GM18907 (cell line): ENCODE measurements at regions not wholly inside any gene's neighbourhood (a gene's known extent, or its start where the extent isn't known, plus 50 kb on each side); places are given as distances from the start of the nearest gene placed in this dataset.

Experiments
- ATAC-seq: cut with Tn5 transposase; IDR thresholded peaks from one replicate; pipeline ENCODE4 v1.9.1; 2021; ENCODE audit warnings: mild to moderate bottlenecking, moderate library complexity; ENCODE audit not compliant: unreplicated experiment

- no peak for ATAC-seq
These were observed 50.5 kb upstream of the FBRSL1 start for GRCh38 chr12:132439333-132439904.

DNA sequence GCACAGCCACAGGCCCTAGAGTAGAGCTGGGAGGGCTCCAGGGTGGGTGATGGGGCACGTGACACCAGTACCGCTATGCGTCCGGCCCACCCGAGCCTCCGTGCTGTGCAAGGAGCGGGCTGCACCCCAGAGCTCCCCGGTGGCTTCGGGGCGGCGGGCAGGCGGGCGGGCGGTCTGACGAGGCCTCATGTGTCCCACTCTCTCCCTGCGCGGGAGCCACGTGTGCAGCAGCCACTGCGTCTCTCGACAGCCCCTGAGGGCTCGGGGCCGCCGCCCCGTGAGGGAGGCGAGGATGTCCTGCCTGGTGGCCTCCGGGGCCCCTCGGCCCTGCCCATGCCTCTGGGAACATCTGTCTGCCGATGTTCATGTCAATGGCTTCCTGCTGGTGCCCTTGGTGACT is 51.2 kb upstream of the FBRSL1 start:
- no peak for ATAC-seq

- no peak for ATAC-seq
These were observed 51.8 kb upstream of the FBRSL1 start for GRCh38 chr12:132437943-132438700.

- ATAC-seq = no peak
These were observed 52.6 kb upstream of the FBRSL1 start for GRCh38 chr12:132437252-132437932.

DNA sequence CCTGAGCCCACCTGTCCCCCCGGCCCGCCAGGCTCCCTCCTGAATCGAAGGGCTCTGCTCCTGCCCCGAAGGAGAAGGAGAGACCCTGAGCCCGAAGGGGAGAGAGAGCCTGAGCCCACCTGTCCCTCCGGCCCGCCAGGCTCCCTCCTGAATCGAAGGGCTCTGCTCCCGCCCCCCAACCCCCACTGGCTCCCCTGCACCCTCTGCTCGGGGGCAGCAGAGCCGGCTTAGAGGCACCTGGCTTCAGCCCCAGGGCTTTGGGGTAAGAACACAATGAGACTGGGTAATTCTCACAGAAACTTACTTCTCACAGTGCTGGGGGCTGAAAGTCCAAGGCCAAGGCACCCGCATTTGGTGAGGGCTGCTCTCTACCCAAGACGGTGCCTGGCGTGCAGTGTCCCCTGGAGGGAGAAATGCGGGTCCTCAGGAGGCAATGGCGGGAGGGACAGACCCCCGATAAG is 53.1 kb upstream of the FBRSL1 start:
- no peak for ATAC-seq

DNA sequence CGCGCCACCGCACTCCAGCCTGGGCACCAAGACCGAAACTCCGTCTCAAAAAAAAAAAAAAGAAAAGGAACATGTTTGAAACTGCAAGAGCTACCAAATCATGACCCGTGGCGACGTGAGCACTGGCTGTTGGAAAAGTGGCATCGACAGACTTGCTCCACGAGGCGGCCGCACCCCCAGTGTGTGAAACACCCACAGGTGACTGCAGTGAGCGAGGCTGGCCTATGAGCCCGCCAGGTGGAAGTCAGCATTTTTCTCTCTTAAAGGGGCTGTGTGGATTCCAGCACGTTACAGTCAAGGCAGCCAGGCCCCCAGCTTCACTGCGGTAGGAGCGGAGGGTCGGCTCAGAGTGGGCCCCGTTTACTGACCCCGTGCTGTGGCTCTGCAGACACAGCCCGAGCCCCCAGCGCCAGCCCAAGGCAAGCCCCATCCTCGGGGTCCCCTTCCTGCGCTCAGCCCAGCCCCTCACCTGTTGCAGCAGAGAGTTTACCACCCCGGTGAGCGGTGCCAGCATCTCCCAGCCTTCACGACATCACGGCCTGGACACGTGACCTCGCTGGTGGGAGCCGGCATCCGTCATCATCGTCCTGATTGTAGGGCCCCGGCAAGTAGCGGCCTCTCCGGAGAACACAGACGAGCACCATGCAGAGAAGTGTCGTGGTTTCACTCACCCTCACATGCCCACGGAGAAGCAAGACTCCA is 54.3 kb upstream of the FBRSL1 start:
- ATAC-seq = no peak

DNA sequence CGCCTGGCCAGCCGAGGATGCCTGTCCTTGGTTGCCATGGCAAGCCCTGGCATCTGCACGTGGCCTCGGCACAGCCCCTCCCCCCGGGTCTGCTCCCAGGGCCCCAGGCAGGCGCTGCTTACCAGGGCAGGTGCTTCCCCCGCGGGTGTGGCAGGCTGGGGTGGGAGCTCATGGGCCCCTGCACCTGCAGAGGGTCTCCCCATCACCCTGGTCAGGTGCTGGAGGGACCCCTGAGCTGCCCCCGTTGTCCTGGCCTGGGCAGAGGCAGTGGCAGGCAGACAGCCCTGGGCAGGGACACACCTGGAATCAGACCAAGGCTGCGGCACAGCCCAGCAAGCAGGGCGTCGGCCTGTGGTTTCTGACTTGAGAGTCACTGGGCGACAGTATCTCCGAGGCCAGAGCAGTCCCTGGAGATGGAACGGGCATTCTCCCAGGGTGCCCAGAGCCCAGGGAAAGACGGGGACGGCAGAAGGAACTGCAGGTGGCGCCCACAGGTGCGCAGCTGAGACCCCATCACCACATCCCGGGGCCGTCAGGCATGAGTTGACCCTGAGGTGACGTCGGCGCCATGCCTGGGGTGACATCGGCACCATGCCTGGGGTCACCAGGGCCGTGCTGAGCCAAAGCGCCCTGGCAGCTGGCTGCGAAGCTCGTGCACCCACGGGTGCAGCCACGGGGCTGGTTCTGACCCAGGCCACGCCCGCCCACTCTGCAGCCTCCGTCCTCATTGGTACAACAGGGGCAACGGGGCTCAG is 56.1 kb upstream of the FBRSL1 start:
- no peak for ATAC-seq

DNA sequence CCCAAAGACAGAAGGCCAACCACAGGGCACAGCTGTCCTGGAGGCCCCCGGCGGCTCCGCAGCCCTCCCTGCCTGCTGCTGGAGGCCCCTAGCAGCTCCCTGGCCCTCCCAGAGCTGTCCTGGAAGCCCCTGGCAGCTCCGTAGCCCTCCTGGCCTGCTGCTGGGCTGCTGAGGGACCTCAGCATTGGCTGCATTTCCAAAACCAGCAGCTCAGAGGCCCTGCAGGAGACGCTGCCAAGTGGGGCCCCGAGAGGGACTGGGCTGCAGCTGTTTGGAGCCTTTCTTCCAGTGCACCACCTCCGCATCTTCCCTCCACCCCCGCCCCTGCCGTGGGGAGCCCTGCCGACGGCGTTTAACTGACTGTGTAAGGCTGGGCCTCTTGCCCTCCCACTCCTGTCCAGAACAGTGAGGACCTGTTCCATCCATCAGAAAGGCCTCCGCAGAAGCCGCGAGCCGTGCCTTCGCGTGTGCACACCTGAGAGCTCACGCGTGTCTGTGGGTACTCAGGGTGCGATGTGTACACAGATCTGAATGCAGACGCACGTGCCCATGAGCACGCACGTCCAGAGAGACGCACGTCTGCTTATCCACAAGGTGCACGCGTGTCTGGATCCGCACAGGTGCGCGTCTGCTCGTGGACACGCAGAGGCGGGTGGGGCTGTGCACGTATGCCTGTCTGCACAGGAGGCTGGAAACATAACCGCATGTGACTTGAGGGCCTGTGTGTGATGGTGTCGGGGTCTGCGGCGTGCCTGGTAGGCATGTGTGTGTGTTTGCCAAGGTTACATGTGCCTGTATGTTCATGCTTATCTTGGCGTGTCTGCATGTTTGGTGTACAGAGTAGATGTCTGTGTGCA is 57.0 kb upstream of the FBRSL1 start:
- no peak for ATAC-seq

GRCh38 chr12:132432126-132432705 is 57.7 kb upstream of the FBRSL1 start:
- ATAC-seq = no peak

DNA sequence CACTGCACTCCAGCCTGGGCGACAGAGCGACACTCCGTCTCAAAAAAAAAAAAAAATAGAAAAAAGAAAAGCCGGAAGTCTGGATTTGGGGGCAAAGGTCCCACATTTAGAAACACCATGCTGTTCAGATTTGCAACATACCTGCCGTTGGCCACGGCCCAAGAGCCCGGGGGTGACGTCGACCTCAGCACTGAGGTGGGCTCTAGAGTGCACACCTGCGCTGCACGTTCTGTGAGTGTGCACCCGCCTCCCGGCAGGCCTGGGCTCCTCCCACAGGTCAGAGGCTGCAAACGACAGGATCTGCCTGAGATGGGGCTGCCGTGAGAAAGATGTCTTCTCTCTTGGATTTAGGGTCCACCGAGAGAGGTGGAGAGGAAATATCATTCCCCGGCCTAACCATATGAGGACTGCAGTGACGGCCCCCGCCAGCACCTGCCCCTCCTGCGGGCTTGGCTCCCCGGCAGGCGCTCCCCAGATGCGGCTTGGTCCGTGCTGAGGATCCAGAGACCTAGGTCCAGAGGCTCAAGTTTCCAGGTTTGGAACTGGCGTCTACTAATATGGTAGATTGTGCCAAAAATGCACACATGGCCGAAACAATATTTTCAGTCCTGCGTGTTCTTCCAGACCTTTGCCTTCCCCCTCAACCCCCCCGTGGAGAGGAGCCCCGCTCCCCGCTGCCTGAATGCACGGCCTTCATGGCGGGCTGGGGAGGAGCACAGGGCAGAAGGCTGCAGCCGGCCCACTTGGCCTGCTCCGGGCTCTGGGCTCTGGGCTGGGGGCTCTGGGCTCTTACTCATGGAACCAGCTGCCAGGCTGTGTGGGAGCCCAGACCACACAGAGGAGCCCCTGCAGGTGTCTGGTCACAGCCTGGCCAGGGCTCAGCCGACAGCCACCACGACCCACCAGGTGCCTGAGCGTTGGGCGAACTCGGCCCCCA is 58.8 kb upstream of the FBRSL1 start:
- no peak for ATAC-seq

DNA sequence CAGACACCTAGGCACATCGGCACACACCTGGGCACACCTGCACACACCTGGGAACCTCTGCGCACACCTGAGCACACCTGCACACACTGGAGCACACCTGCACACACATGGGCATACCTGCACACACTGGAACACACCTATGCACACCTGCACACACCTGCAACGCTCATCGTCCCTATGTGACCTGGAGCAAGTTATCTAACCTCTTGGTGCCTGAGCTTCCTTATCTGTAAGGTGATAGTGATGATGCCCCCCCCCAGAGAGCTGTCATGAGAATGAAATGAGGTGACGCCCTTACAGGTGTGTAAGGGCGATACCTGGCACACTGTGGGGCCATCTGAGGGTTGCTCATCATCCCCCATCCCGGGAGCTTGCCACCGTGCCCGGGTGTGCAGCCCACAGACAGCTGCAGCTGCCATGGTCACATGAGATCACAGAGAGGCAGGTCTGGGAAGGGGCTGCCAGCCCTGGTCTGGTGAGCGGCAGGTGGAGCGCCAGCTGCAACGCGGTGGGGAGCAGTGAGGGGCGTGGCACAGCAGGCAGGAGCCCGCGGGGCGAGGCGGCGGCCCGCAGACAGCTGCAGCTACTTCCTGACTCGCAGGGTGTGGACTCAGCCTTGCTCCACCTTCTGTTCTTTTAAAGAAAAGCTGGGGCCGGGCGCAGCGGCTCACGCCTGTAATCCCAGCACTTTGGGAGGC is 59.9 kb upstream of the FBRSL1 start:
- ATAC-seq = peak; percentile 60

- ATAC-seq = no peak
These were observed 60.4 kb upstream of the FBRSL1 start for GRCh38 chr12:132429602-132429945.

DNA sequence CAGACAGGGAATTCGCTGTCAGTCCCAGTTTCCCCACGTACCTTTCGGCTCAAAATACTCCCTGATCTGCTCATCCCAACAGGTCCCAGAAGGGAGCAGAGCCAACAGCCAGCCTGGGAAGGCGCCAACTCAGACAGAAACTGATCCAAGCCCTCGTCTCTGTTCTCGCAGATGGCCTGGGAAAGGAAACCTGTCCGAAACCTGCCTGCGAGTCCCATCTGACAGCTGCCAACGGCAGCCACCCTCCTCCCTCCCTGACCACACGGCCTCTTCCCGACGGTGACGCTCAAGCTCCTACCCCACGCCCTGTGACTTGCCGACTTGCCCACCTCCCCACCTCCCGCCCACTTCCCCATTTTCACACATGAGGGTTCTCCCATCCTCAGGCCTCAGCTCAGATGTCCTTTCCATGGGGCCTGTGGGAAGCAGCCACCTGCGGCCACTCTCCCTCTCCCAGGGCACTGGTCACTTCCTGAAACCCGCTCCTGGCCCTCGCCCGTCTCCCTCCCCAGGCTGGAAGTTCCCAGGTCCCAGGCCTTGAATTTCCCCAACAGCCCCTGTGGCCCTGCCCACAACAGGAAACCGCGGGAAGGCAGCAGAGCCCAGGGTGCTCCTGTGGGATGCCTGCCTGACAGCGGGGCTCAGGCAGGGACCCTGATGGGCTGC is 60.9 kb upstream of the FBRSL1 start:
- no peak for ATAC-seq

- no peak for ATAC-seq
These were observed 61.7 kb upstream of the FBRSL1 start for GRCh38 chr12:132427999-132428935.

- no peak for ATAC-seq
These were observed 62.7 kb upstream of the FBRSL1 start for GRCh38 chr12:132427174-132427768.
